GM19468 (cell line): ENCODE measurements at regions not wholly inside any gene's neighbourhood (a gene's known extent, or its start where the extent isn't known, plus 50 kb on each side); places are given as distances from the start of the nearest gene placed in this dataset.

ENCODE experiments used
- ATAC-seq: cut with Tn5 transposase; IDR thresholded peaks from one replicate; pipeline ENCODE4 v1.9.1; 2021; ENCODE audit warnings: mild to moderate bottlenecking, moderate library complexity, moderate number of reproducible peaks; ENCODE audit not compliant: unreplicated experiment; ENCODE audit errors: extremely low read depth

GRCh38 chrX:10021461-10022272, 54.5 kb downstream of the CLDN34 start:
- ATAC-seq: no peak

GRCh38 chrX:10022273-10022541, 55.0 kb downstream of the CLDN34 start:
- ATAC-seq: no peak

GRCh38 chrX:10022580-10023245, 55.6 kb downstream of the CLDN34 start:
- ATAC-seq: no peak

GRCh38 chrX:10023821-10024220, 56.7 kb downstream of the CLDN34 start:
- no peak for ATAC-seq

GRCh38 chrX:10025742-10026493, 58.8 kb downstream of the CLDN34 start:
- ATAC-seq: no peak

- ATAC-seq: no peak
Observed at GRCh38 chrX:10028283-10029104, 61.3 kb downstream of the CLDN34 start.

GRCh38 chrX:10030570-10030969, 63.4 kb downstream of the CLDN34 start:
- no peak for ATAC-seq

- ATAC-seq: no peak
Observed at GRCh38 chrX:10031746-10032145, 64.6 kb downstream of the CLDN34 start.

- no peak for ATAC-seq
Observed at GRCh38 chrX:10032147-10032546, 65.0 kb downstream of the CLDN34 start.

- ATAC-seq: no peak
Observed at GRCh38 chrX:10033375-10034007, 66.3 kb downstream of the CLDN34 start.

GRCh38 chrX:10034740-10035260, 67.6 kb downstream of the CLDN34 start:
- no peak for ATAC-seq

GRCh38 chrX:10038585-10038984, 71.4 kb downstream of the CLDN34 start:
- no peak for ATAC-seq

- ATAC-seq: no peak
Observed at GRCh38 chrX:10039821-10040793, 72.9 kb downstream of the CLDN34 start.

GRCh38 chrX:10040961-10041360, 73.8 kb downstream of the CLDN34 start:
- ATAC-seq: no peak

- ATAC-seq: no peak
Observed at GRCh38 chrX:10041383-10041782, 74.2 kb downstream of the CLDN34 start.

GRCh38 chrX:10042055-10042454, 74.9 kb downstream of the CLDN34 start:
- ATAC-seq: no peak

GRCh38 chrX:10043386-10043785, 76.2 kb downstream of the CLDN34 start:
- ATAC-seq: no peak

GRCh38 chrX:10044021-10044420, 76.9 kb downstream of the CLDN34 start:
- no peak for ATAC-seq
